Lung (tissue), 11 donors: ENCODE measurements at regions not wholly inside any gene's neighbourhood (a gene's known extent, or its start where the extent isn't known, plus 50 kb on each side); places are given as distances from the start of the nearest gene placed in this dataset.

Experiments
- ATAC-seq: fragments of 200-7000 bp; cut with Tn5 transposase; one replicate; pipeline ENCODE4 v1.9.1; 2020; ENCODE audit warnings: moderate number of reproducible peaks; ENCODE audit not compliant: insufficient read depth, low FRiP score
- DNase-seq, 3 donors: peaks; one replicate each; pipeline ENCODE4 v3.0.0-alpha.2; 2013 to 2017
- H3K27ac ChIP-seq, 2 donors: one replicate each; pipeline ENCODE4 v1.5.1; 2013; ENCODE audit warnings: mild to moderate bottlenecking in 2 of 2, moderate library complexity in 2 of 2, control low read depth in 1 of 2, inconsistent platforms in 1 of 2, low read depth in 1 of 2, low read length in 1 of 2
- H3K27me3 ChIP-seq, 3 donors: one replicate each; pipeline ENCODE4 v1.5.1; 2013; ENCODE audit warnings: low read length in 2 of 3; ENCODE audit not compliant: control insufficient read depth in 3 of 3, insufficient read depth in 3 of 3
- H3K36me3 ChIP-seq, 4 donors: one replicate each; pipeline ENCODE4 v1.5.1; 2013; ENCODE audit warnings: low read length in 4 of 4, mild to moderate bottlenecking in 1 of 4, moderate library complexity in 1 of 4; ENCODE audit not compliant: control insufficient read depth in 4 of 4, insufficient read depth in 4 of 4
- H3K4me1 ChIP-seq, 5 donors: one replicate each; pipeline ENCODE4 v1.5.1; 2013; ENCODE audit warnings: low read length in 5 of 5, mild to moderate bottlenecking in 2 of 5, moderate library complexity in 1 of 5; ENCODE audit not compliant: control insufficient read depth in 5 of 5, insufficient read depth in 5 of 5
- H3K4me3 ChIP-seq: one replicate; pipeline ENCODE4 v1.5.1; 2013; ENCODE audit warnings: mild to moderate bottlenecking, control low read depth, moderate library complexity
- H3K9ac ChIP-seq, 2 donors: one replicate each; pipeline ENCODE4 v1.5.1; 2013; ENCODE audit warnings: low read length in 2 of 2, control low read depth in 1 of 2; ENCODE audit not compliant: insufficient read depth in 1 of 2
- H3K9me3 ChIP-seq, 4 donors: one replicate each; pipeline ENCODE4 v1.5.1; 2013; ENCODE audit warnings: low read length in 3 of 4, mild to moderate bottlenecking in 1 of 4, moderate library complexity in 1 of 4; ENCODE audit not compliant: control insufficient read depth in 4 of 4, insufficient read depth in 3 of 4
- CTCF ChIP-seq: IDR thresholded peaks from 2 replicates; pipeline ENCODE4 v1.5.1; 2012; ENCODE audit warnings: mild to moderate bottlenecking; ENCODE audit errors: control extremely low read depth, extremely low read depth
- WGBS, 2 donors: extraction: QIAGEN DNeasy Blood & Tissue Kit; methylation state at CpG; one replicate each; pipeline ENCODE4 v1.1.7; 2013; 5-methylcytosine and 5-hydroxymethylcytosine counted together
- donor health status: control.
- donor health status: control.
- donor health status: Bipolar disorder and iron deficiency.
- donor health status: healthy.
- donor health status: DM: yes; HTN: yes; CAD: no.

GRCh38 chrX:122579526-122579925 is 604.6 kb upstream of the GRIA3 start:
- no peaks in the 10 kb centered on the region for H3K27me3 ChIP-seq
- H3K27ac ChIP-seq, result no peak overlapping the region
- no peaks in the 10 kb centered on the region for H3K36me3 ChIP-seq
- 81 to 93% methylated on average over 2 of the region's 2 CpGs for WGBS, 2 donors
- no peaks in the 10 kb centered on the region for H3K9me3 ChIP-seq
- DNase-seq (no peak), ATAC-seq (no peak)
- H3K4me1 ChIP-seq, result no peaks in the 10 kb centered on the region
- H3K9ac ChIP-seq, result no peak overlapping the region
- no peak for TF ChIP-seq CTCF
- no peak overlapping the region for H3K4me3 ChIP-seq

- 71 to 86% methylated on average over 4 of the region's 4 CpGs for WGBS, 2 donors
- no peaks in the 10 kb centered on the region for H3K4me1 ChIP-seq
- ATAC-seq (no peak), DNase-seq (no peak)
- H3K27ac ChIP-seq, result no peak overlapping the region
- no peaks in the 10 kb centered on the region for H3K36me3 ChIP-seq
- no peak overlapping the region for H3K9ac ChIP-seq
- no peak overlapping the region for H3K4me3 ChIP-seq
- H3K27me3 ChIP-seq, result no peaks in the 10 kb centered on the region
- no peak for TF ChIP-seq CTCF
- H3K9me3 ChIP-seq, result no peaks in the 10 kb centered on the region
These were observed 601.7 kb upstream of the GRIA3 start for GRCh38 chrX:122582280-122582974.

GRCh38 chrX:122582975-122583305 is 601.1 kb upstream of the GRIA3 start:
- Histone ChIP-seq H3K9ac (no peak overlapping the region), H3K9me3 (no peaks in the 10 kb centered on the region), H3K36me3 (no peaks in the 10 kb centered on the region), H3K4me3 (no peak overlapping the region), H3K4me1 (no peaks in the 10 kb centered on the region), H3K27ac (no peak overlapping the region), H3K27me3 (no peaks in the 10 kb centered on the region)
- DNase-seq (no peak), ATAC-seq (no peak)
- TF ChIP-seq CTCF, result no peak

- no peaks in the 10 kb centered on the region for H3K4me1 ChIP-seq
- DNase-seq (no peak), ATAC-seq (no peak)
- no peaks in the 10 kb centered on the region for H3K36me3 ChIP-seq
- 59 to 83% methylated on average over 3 of the region's 3 CpGs for WGBS, 2 donors
- H3K4me3 ChIP-seq, result no peak overlapping the region
- no peak overlapping the region for H3K9ac ChIP-seq
- no peak for TF ChIP-seq CTCF
- H3K27ac ChIP-seq, result no peak overlapping the region
- H3K9me3 ChIP-seq, result no peaks in the 10 kb centered on the region
- H3K27me3 ChIP-seq, result no peaks in the 10 kb centered on the region
These were observed 600.5 kb upstream of the GRIA3 start for GRCh38 chrX:122583551-122583950.
